ENCODE measurements at regions not wholly inside any gene's neighbourhood (a gene's known extent, or its start where the extent isn't known, plus 50 kb on each side); places are given as distances from the start of the nearest gene placed in this dataset.

- H3K9me1 ChIP-seq (ENCODE audit: insufficient read depth, low read length) = peaks cover 6% of the 10 kb centered on the region; the same call in 1 of the 2 replicates
- no peak overlapping the region for H4K5ac ChIP-seq (ENCODE audit: low read depth, low read length)
- ATAC-seq (ENCODE audit: low read depth) (no peak), DNase-seq (no peak)
- H3K36me3 ChIP-seq (ENCODE audit: control insufficient read depth, insufficient read depth, low read length) = no peaks in the 10 kb centered on the region
- in situ Hi-C loops (cut with MboI; ENCODE audit: low sequenced_read_pairs) (no loop called here), intact Hi-C loops (cut with micrococcal nuclease) (no loop called here), dilution Hi-C loops (cut with HindIII; ENCODE audit: low sequenced_read_pairs, unreplicated experiment) (no loop called here)
- H3K18ac ChIP-seq (ENCODE audit: low read depth, low read length) = no peak overlapping the region
- no peaks in the 10 kb centered on the region for H3K9me3 ChIP-seq (ENCODE audit: control insufficient read depth, insufficient read depth, low read length)
- no peak overlapping the region for H2BK20ac ChIP-seq (ENCODE audit: low read depth, low read length)
- no peak overlapping the region for H3K4me2 ChIP-seq (ENCODE audit: low read depth, low read length)
- peaks cover 3% of the 10 kb centered on the region; the same call in 1 of the 2 replicates for H3K4me1 ChIP-seq (ENCODE audit: control insufficient read depth, insufficient read depth, low read length)
- H2BK5ac ChIP-seq (ENCODE audit: low read depth, low read length, poor library complexity, severe bottlenecking) = no peak overlapping the region
- H2AK5ac ChIP-seq (ENCODE audit: low read depth, low read length) = no peak overlapping the region
- no peak overlapping the region for H3K27ac ChIP-seq (ENCODE audit: insufficient read depth, low read length)
- H3K14ac ChIP-seq (replicated peaks; ENCODE audit: low read depth, low read length) = no peak overlapping the region
- H4K91ac ChIP-seq (ENCODE audit: insufficient read depth, low read depth, low read length) = no peak overlapping the region
- H4K8ac ChIP-seq (ENCODE audit: low read depth in 2 of 2, low read length in 2 of 2) = no peak overlapping the region
- no peak overlapping the region for H3K9ac ChIP-seq (ENCODE audit: low read depth, low read length)
- H4K20me1 ChIP-seq (ENCODE audit: insufficient read depth, low read length) = no peaks in the 10 kb centered on the region
- ChIA-PET CTCF (no interaction called here), POLR2A (ENCODE audit: unreplicated experiment) (no interaction called here)
- no peak overlapping the region for H3K4ac ChIP-seq (ENCODE audit: low read depth, low read length)
- no peaks in the 10 kb centered on the region; the same call in 1 of the 2 replicates for H3K27me3 ChIP-seq (ENCODE audit: control insufficient read depth, insufficient read depth, low read length)
- no peaks in the 10 kb centered on the region for H3K79me1 ChIP-seq (ENCODE audit: low read depth in 1 of 2, low read length in 2 of 2)
- no peak overlapping the region for H2BK15ac ChIP-seq (ENCODE audit: low read depth, low read length)
- no peak overlapping the region for H3K23ac ChIP-seq (ENCODE audit: low read depth, low read length)
- WGBS, 2 experiments (ENCODE audit: extremely low coverage in 2 of 2, insufficient read length in 1 of 2) = 60% methylated on average over 2 of the region's 2 CpGs; no CpG with 5 or more reads in 1 of the 2 experiments
- no TSS peak for BruUV-seq (replicated peaks)
- no peak overlapping the region for H3K56ac ChIP-seq (ENCODE audit: extremely low read depth, insufficient read depth, low read length)
- no peak overlapping the region for H3K4me3 ChIP-seq (ENCODE audit: insufficient read depth, low read depth, low read length)
- no peak overlapping the region for H2AK9ac ChIP-seq (replicated peaks; ENCODE audit: low read depth, low read length, poor library complexity)
- no peak overlapping the region for H2BK120ac ChIP-seq (ENCODE audit: low read depth, low read length)
- no peak overlapping the region for H2AFZ ChIP-seq (replicated peaks; ENCODE audit: low read length, poor library complexity)
- TF ChIP-seq BHLHE40 (IDR thresholded peaks at IDR 0.05; ENCODE audit: low read depth, low read length) (no peak), ELK1 (IDR thresholded peaks at IDR 0.05; ENCODE audit: borderline replicate concordance, low read depth, low read length) (no peak), CHD1 (IDR thresholded peaks at IDR 0.05; ENCODE audit: low read depth, low read length) (no peak), MXI1 (IDR thresholded peaks at IDR 0.05; ENCODE audit: borderline replicate concordance, low read depth, low read length) (no peak), CTCF (conservative IDR thresholded peaks at IDR 0.05; ENCODE audit: low read depth, low read length) (no peak), MAFK (IDR thresholded peaks at IDR 0.05; ENCODE audit: low read depth, low read length) (no peak), CEBPB (IDR thresholded peaks at IDR 0.05; ENCODE audit: low read depth, low read length) (no peak), FOS (IDR thresholded peaks at IDR 0.05; ENCODE audit: low read depth, low read length) (no peak), RCOR1 (IDR thresholded peaks at IDR 0.05; ENCODE audit: insufficient replicate concordance, low read length) (no peak), SMC3 (IDR thresholded peaks at IDR 0.05; ENCODE audit: low read depth, low read length) (no peak), NFE2L2 (IDR thresholded peaks at IDR 0.05; ENCODE audit: low read depth, low read length) (no peak), MAZ (IDR thresholded peaks at IDR 0.05; ENCODE audit: borderline replicate concordance, low read depth, low read length) (no peak), USF2 (IDR thresholded peaks at IDR 0.05; ENCODE audit: low read depth, low read length) (no peak), POLR2A (IDR thresholded peaks at IDR 0.05; ENCODE audit: low read depth, low read length) (no peak), RAD21 (IDR thresholded peaks at IDR 0.05; ENCODE audit: low read length) (no peak), RFX5 (IDR thresholded peaks at IDR 0.05; ENCODE audit: low read depth, low read length) (no peak)
Measured at GRCh38 chr6:148142821-148143220, 199.8 kb upstream of the SASH1 start.

Measured in IMR-90 (cell line).